ENCODE measurements at regions not wholly inside any gene's neighbourhood (a gene's known extent, or its start where the extent isn't known, plus 50 kb on each side); places are given as distances from the start of the nearest gene placed in this dataset.
A peak's percentile ranks its signal among the peaks of the same experiment; 100 is the strongest.

- H3K36me3 Mint-ChIP-seq (ENCODE audit: low read depth): no peaks in the 10 kb centered on the region
- H3K4me1 Mint-ChIP-seq: peaks cover 42% of the 10 kb centered on the region
- H3K27me3 Mint-ChIP-seq (ENCODE audit: low read depth): no peaks in the 10 kb centered on the region
- H3K4me3 Mint-ChIP-seq: peak overlapping the region in 1 of 3 experiments; percentile 55
- peaks cover 5% of the 10 kb centered on the region for H3K9me3 Mint-ChIP-seq
- peak overlapping the region; percentile 96 to 99 (median 98) for H3K27ac Mint-ChIP-seq
- TF ChIP-seq CTCF (IDR thresholded peaks at IDR 0.05; ENCODE audit: unreplicated experiment in 3 of 3): no peak
Observed at GRCh38 chr12:114767906-114768722, 84.1 kb upstream of the TBX3 start.

GRCh38 chr12:114767084-114767760, 83.2 kb upstream of the TBX3 start:
- Mint-ChIP-seq H3K9me3 (peaks cover 5% of the 10 kb centered on the region), H3K27me3 (ENCODE audit: low read depth) (peaks cover 6% of the 10 kb centered on the region), H3K36me3 (ENCODE audit: low read depth) (no peaks in the 10 kb centered on the region), H3K27ac (peak overlapping the region; percentile 96 to 99 (median 98)), H3K4me3 (peak overlapping the region in 1 of 3 experiments; percentile 17), H3K4me1 (peaks cover 51% of the 10 kb centered on the region)
- no peak for TF ChIP-seq CTCF (IDR thresholded peaks at IDR 0.05; ENCODE audit: unreplicated experiment in 3 of 3)

GRCh38 chr12:114765960-114766691, 82.2 kb upstream of the TBX3 start:
- peak overlapping the region in 1 of 3 experiments; percentile 30 for H3K4me3 Mint-ChIP-seq
- peaks cover 5% of the 10 kb centered on the region for H3K9me3 Mint-ChIP-seq
- no peak for TF ChIP-seq CTCF (IDR thresholded peaks at IDR 0.05; ENCODE audit: unreplicated experiment in 3 of 3)
- peaks cover 53% of the 10 kb centered on the region for H3K4me1 Mint-ChIP-seq
- no peaks in the 10 kb centered on the region for H3K36me3 Mint-ChIP-seq (ENCODE audit: low read depth)
- H3K27me3 Mint-ChIP-seq (ENCODE audit: low read depth): peaks cover 7% of the 10 kb centered on the region
- H3K27ac Mint-ChIP-seq: peak overlapping the region; percentile 86 to 95 (median 93)

GRCh38 chr12:114764510-114764909, 80.5 kb upstream of the TBX3 start:
- Mint-ChIP-seq H3K4me1 (peaks cover 53% of the 10 kb centered on the region), H3K9me3 (peaks cover 5% of the 10 kb centered on the region), H3K27ac (peak overlapping the region; percentile 92 to 97 (median 92)), H3K27me3 (ENCODE audit: low read depth) (peaks cover 7% of the 10 kb centered on the region), H3K4me3 (peak overlapping the region in 1 of 3 experiments; percentile 52), H3K36me3 (ENCODE audit: low read depth) (no peaks in the 10 kb centered on the region)
- TF ChIP-seq CTCF (IDR thresholded peaks at IDR 0.05; ENCODE audit: unreplicated experiment in 3 of 3): no peak

GRCh38 chr12:114762490-114763110, 78.6 kb upstream of the TBX3 start:
- H3K4me1 Mint-ChIP-seq: peaks cover 50% of the 10 kb centered on the region
- H3K9me3 Mint-ChIP-seq: peaks cover 3% of the 10 kb centered on the region
- no peak for TF ChIP-seq CTCF (IDR thresholded peaks at IDR 0.05; ENCODE audit: unreplicated experiment in 3 of 3)
- H3K36me3 Mint-ChIP-seq (ENCODE audit: low read depth): no peaks in the 10 kb centered on the region
- peak overlapping the region; percentile 88 to 97 (median 95) for H3K27ac Mint-ChIP-seq
- H3K27me3 Mint-ChIP-seq (ENCODE audit: low read depth): peaks cover 10% of the 10 kb centered on the region
- peak overlapping the region in 2 of 3 experiments; percentile 65 to 73 for H3K4me3 Mint-ChIP-seq
